Omental fat pad (tissue), 3 donors: ENCODE measurements at regions not wholly inside any gene's neighbourhood (a gene's known extent, or its start where the extent isn't known, plus 50 kb on each side); places are given as distances from the start of the nearest gene placed in this dataset.

Source experiments
- ATAC-seq: fragments of 150-250 bp; one replicate; pipeline ENCODE4 v1.9.1; 2016; ENCODE audit warnings: mild to moderate bottlenecking, moderate library complexity; ENCODE audit not compliant: low FRiP score
- DNase-seq: peaks from one replicate; pipeline ENCODE4 v3.0.0-alpha.2; 2019; ENCODE audit warnings: low spot score
- TF ChIP-seq, protein P1 (sequence below), 3 donors: fragments of 450-650 bp; IDR thresholded peaks; one replicate each; pipeline ENCODE4 v1.5.1; 2016 to 2017; ENCODE audit warnings: antibody characterized with exemption in 3 of 3, mild to moderate bottlenecking in 3 of 3, moderate library complexity in 2 of 3

DNA sequence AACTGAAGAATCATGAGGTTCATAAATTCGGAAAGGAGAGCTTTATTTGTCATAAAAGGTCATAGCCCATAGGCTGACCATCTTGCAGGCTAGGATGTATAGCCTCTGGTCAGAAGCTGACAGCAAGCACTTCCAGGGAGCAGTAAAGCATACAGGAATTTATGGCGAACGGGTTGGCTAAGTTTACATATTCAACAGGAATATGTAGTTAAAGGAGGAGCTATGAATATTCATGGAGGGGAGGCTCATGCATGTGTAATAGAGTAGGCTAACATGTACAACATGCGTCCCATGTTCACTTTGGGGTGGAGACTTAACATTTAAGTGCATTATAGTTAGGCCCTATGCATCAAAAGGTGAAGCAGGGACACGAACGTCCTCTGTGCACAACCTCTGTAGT is 1425.7 kb upstream of the TENM3 start:
- ATAC-seq, result no peak
- DNase-seq, result no peak
- TF ChIP-seq, protein P1, sequence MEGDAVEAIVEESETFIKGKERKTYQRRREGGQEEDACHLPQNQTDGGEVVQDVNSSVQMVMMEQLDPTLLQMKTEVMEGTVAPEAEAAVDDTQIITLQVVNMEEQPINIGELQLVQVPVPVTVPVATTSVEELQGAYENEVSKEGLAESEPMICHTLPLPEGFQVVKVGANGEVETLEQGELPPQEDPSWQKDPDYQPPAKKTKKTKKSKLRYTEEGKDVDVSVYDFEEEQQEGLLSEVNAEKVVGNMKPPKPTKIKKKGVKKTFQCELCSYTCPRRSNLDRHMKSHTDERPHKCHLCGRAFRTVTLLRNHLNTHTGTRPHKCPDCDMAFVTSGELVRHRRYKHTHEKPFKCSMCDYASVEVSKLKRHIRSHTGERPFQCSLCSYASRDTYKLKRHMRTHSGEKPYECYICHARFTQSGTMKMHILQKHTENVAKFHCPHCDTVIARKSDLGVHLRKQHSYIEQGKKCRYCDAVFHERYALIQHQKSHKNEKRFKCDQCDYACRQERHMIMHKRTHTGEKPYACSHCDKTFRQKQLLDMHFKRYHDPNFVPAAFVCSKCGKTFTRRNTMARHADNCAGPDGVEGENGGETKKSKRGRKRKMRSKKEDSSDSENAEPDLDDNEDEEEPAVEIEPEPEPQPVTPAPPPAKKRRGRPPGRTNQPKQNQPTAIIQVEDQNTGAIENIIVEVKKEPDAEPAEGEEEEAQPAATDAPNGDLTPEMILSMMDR (IDR thresholded peaks at IDR 0.05), result no peak

DNA sequence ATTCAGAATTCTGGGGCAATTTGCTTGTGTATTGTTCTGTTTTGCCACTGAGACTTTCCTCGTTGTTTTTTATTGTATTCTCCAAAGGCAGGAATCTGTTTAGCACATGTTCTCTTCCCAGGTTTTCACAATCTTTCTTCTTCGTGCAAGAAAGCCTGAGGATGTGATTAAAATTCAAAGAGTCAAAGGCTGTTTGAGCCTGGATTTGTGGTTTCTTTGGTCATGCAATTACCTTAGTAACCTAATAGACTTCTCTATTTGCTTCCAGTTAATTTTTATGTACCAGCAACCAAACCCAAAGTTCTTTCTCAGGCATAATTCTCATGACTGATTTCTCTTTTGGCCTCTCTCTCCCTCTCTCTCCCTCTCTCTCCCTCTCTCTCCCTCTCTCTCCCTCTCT is 1420.1 kb upstream of the TENM3 start:
- no peak for ATAC-seq

DNA sequence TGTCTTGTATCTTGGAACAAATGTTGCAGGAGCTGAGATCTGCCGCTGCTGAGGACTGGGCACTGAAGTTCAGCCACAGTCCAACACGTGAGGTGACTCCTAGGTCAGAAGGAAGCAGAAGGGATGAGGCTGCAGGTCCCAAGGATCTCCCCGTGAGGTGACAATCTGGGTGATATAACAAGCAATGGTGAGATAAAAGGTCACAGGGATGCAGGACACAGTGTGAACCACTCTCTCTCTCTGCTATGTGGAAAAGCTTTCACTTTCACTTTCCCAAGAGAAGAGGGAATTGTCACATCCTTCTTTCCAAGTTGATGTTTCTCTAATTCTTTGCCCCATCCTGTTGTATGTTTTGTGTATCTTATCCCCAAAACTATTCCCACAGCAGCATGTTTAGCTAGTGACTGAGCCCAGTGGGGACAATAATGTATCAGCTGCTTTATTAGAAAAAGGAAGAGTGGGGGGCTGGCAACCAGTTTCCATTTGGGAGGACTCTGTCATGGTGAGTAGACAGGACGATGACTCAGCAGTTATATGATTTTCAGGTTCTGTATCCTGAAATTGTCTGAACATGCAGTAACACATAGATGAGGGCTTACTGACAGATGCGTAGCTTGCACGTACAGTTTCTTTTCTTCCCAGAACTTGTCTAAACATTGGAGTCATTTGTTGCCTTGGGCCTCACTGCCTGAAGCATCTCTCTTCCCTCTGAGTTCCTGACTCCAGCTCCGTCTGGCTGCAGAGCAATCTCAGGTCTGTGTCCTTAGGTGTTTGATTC is 1415.8 kb upstream of the TENM3 start:
- peak; percentile 66 for ATAC-seq
- DNase-seq, result no peak

More for the DNA sequence above, 1420.1 kb upstream of the TENM3 start:
- TF ChIP-seq, protein P1 (IDR thresholded peaks at IDR 0.05), result no peak
- DNase-seq, result no peak

DNA sequence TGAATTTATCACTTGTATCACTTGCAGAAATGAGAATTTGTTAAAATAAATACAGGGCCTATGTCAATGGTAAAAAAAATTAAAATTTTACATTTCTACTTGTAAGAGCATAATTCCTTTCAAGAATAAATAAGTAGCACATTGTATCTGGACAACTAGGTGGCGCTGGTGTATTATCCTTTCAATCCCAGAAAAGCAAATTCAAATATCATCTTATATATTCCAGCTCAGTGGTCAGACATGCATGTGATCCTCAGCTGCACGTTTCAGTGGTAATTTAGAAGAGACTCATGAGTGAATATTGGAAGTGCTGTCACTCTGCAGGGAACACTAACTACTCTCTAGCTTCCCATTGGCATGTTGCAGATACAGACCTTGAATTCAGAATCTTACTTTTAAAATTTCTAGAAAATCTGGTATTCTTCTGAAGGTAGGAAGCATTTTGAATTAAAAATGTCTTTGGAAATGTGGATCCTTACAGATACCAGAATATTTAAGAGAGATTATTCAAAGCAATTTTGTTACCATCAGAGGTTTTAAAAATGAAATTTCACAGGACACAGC is 1414.7 kb upstream of the TENM3 start:
- ATAC-seq, result no peak
- TF ChIP-seq, protein P1 (IDR thresholded peaks at IDR 0.05), result no peak
- DNase-seq, result no peak

More for the DNA sequence above, 1415.8 kb upstream of the TENM3 start:
- TF ChIP-seq, protein P1 (IDR thresholded peaks at IDR 0.05), result no peak

DNA sequence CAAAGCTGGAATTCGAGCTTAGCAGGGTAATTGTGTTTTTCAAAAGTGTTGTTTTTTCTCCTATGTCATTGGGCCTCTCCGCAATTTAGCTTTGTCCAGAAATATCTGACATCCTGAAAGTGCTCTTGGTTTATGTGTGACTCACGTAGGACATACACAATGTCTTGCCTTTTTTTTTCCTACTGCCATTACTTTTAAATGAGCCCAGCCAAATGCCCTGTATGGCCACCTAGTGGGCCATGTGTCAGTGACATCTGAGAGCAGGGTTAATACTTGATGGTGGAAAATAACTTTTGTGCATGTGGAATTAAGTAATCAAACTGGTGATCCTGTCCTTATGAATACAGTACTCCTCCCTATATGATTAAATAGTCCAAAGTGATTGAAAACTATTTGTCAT is 1411.1 kb upstream of the TENM3 start:
- TF ChIP-seq, protein P1 (IDR thresholded peaks at IDR 0.05), result no peak
- no peak for DNase-seq
- ATAC-seq, result no peak

DNA sequence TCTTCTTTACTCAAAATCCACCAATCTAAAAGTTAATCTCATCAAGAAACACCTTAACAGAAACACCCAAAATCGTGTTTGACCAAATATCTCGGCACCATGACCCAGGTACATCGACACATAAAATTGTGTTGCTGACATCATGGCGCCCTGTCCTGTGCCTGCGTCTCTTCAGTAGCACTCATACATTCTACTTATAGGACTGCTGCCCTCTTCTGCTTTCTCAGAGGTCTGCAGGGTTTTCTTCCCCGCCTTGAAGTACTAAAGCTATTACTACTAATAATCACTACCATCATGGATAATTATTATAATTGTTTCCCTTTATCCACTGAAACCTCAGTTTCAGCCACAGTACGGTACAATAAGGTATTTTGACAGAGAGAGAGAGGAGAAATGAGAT is 1403.1 kb upstream of the TENM3 start:
- no peak for ATAC-seq
- TF ChIP-seq, protein P1 (IDR thresholded peaks at IDR 0.05), result no peak
- DNase-seq, result no peak
